GM10266 (cell line): ENCODE measurements at regions not wholly inside any gene's neighbourhood (a gene's known extent, or its start where the extent isn't known, plus 50 kb on each side); places are given as distances from the start of the nearest gene placed in this dataset.

ENCODE experiments used
- DNase-seq: peaks from one replicate; pipeline ENCODE4 v3.0.0; 2012; ENCODE audit errors: extremely low spot score
- TF ChIP-seq, protein P1 (sequence below): IDR thresholded peaks from 2 replicates; pipeline ENCODE4 v1.5.1; 2012; ENCODE audit warnings: mild to moderate bottlenecking, low read depth; ENCODE audit not compliant: control insufficient read depth, insufficient read depth; ENCODE audit errors: missing control alignments

DNA sequence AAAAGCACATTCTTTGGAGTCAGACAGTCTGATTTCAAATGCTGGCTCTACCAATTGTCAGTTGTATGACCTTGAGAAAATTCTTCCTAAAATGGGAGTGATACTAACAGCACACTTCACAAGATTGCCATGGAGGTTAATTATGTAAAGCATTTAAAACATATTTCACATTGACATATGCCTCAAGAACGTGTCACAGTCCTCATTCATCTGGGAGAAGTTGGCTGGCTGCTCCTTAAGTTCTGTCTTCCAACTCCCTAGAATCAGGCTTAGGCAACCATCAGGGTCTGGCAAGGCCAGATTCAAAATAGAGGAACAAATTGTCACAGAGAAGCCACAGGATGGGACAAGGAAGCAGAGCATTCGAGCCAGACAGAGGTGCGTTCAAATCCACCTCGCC lies 228.0 kb upstream of the RND3 start:
- TF ChIP-seq, protein P1, sequence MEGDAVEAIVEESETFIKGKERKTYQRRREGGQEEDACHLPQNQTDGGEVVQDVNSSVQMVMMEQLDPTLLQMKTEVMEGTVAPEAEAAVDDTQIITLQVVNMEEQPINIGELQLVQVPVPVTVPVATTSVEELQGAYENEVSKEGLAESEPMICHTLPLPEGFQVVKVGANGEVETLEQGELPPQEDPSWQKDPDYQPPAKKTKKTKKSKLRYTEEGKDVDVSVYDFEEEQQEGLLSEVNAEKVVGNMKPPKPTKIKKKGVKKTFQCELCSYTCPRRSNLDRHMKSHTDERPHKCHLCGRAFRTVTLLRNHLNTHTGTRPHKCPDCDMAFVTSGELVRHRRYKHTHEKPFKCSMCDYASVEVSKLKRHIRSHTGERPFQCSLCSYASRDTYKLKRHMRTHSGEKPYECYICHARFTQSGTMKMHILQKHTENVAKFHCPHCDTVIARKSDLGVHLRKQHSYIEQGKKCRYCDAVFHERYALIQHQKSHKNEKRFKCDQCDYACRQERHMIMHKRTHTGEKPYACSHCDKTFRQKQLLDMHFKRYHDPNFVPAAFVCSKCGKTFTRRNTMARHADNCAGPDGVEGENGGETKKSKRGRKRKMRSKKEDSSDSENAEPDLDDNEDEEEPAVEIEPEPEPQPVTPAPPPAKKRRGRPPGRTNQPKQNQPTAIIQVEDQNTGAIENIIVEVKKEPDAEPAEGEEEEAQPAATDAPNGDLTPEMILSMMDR = no peak
- no peak for DNase-seq

DNA sequence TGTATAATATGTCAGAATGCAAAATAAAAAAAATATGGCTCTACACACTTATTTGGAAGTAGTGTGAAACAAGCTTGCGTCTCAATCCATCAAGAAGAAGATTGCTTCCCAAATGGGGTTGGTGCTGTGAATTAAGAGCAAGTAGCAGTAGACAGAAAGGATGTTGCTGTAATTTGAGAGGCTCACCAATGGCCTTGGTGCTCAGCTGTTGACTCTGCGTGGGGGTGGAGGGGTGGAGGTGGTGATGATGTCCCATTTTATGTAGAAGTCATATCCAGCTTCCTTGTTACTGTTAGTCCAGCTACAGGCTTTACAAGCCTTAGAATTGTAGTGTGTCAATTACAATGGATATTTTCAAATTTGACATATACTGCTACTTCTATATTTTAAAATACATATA lies 223.4 kb upstream of the RND3 start:
- TF ChIP-seq, protein P1 = no peak
- DNase-seq = no peak

DNA sequence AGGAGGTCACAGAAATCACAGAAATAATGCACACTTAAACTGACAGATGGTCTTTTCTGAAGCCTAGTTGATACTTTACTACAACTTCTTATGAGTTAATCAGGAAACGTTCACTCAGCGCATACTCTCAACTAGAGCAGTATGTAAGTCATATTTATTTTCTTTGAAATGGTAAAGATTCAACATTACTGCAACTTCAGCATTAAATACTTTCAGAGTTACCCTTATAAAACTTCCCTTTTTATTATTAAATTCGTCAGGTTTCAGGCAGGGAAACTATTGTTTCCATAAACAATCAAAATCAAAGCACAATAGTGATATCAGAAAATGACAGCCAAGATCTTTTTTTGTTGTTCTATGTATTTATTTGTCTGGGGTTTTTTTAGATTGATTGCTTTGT lies 222.6 kb upstream of the RND3 start:
- TF ChIP-seq, protein P1 = no peak
- DNase-seq = no peak

DNA sequence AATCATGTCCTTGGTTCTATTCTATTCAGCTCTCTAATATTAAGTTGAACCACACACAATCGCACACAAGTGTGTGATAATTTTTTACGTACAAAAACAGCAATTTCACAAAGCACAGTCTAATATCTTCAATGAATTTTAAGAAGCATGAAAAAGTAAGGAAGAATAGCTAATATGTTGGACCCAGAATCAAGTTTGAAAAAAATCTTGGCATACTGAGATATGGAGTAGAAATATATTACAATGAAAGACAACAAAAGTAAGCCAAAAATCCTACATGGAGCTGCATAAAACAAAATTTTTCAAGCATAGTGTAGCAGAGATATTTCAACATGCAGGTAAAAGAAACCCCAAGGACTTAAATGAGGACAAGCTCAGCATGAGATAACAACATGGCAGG lies 219.1 kb upstream of the RND3 start:
- DNase-seq = no peak
- TF ChIP-seq, protein P1 = no peak

DNA sequence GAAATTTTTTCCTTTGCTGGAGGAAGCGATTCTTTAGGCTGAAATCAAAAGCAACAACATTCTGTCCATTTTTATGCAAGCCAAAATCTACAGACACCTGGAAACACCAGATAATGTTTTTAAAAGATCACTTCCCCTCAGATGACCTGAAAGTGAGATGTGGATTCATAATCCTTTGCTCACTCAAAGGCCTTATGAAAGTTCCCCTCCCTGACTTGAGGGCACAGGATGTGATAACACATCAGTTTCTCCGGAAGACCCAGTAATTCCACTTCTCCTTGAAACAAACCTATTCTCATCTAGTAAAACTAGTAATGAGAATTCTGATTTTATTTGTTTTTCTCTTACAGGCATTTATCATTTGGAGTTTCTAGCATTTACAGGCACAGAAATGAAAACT lies 218.3 kb upstream of the RND3 start:
- no peak for DNase-seq
- TF ChIP-seq, protein P1 = no peak

DNA sequence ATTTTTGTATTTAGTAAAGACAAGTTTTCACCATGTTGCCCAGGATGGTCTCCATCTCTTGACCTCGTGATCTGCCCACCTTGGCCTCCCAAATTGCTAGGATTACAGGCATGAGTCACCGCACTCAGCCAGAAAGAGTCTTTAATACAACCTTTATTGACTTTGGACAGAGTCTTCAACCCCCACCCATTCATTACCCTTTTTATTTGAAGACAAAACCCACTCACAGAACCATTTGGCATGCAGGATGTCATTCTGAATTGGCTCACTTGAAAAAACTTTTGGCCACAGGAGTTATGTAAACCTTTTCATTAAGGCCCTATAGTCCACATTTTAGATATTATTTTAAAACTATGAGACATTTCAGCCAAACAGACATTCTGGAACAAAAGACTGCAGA lies 217.9 kb upstream of the RND3 start:
- TF ChIP-seq, protein P1 = no peak
- DNase-seq = no peak

DNA sequence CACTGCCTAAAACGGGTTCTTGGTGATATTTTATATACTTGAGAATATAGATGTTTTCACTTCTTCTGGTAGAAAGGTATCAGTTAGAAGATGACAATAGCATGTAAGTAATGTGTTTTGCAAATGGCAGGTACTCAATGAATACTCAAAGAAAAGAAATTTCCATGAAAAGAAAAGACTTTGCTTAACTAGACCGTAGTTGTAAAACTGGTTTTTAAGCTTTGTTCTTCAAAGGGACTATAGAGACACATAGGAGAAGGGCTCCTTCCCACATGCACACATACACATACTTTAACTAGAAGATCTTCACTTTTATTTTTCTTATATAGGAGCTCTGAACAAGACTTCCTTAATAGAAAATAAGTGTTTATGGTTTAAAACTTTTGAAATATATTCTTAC lies 215.3 kb upstream of the RND3 start:
- TF ChIP-seq, protein P1 = no peak
- DNase-seq = no peak
